Ishikawa (cell line): ENCODE measurements at regions not wholly inside any gene's neighbourhood (a gene's known extent, or its start where the extent isn't known, plus 50 kb on each side); places are given as distances from the start of the nearest gene placed in this dataset.

Source experiments
- MAX ChIP-seq: IDR thresholded peaks from 2 replicates; pipeline ENCODE4 v1.6.1; 2012
- TCF12 ChIP-seq: IDR thresholded peaks from 2 replicates; pipeline ENCODE4 v1.6.1; 2012; ENCODE audit warnings: low read depth

GRCh38 chr5:8386719-8387288 lies 517.9 kb downstream of the MTRR start:
- no peak for TF ChIP-seq MAX
- no peak for TF ChIP-seq TCF12
